IMR-90 (cell line): ENCODE measurements at regions not wholly inside any gene's neighbourhood (a gene's known extent, or its start where the extent isn't known, plus 50 kb on each side); places are given as distances from the start of the nearest gene placed in this dataset.

Source experiments
- ATAC-seq: fragments of 200-7000 bp; cut with Tn5 transposase; 2 replicates; pipeline ENCODE4 v1.9.1; 2020; ENCODE audit warnings: low read depth, mild to moderate bottlenecking, moderate library complexity
- BruUV-seq: library from RNA; stranded (reverse); fragments of 400-500 nt; replicated peaks from 2 replicates; lab custom pipeline; 2021; lab: Mats Ljungman, UMichigan
- CTCF ChIA-PET: fragments of 300-600 bp; formaldehyde crosslinking; extraction: SDS; loops from one replicate; lab custom pipeline; 2021; ENCODE audit warnings: antibody characterized with exemption; lab: Yijun Ruan, JAX
- POLR2A ChIA-PET: fragments of 300-600 bp; sonication (Branson Sonifier 250); formaldehyde crosslinking; loops from one replicate; lab custom pipeline; 2022; ENCODE audit warnings: antibody characterized with exemption; ENCODE audit not compliant: unreplicated experiment; lab: Charles Lee
- DNase-seq: peaks from one replicate; pipeline ENCODE4 v3.0.0; 2013
- H2AFZ ChIP-seq: replicated peaks from 2 replicates; pipeline ENCODE3; 2013; ENCODE audit warnings: low read length, mild to moderate bottlenecking; ENCODE audit not compliant: poor library complexity
- H2AK5ac ChIP-seq: 2 replicates; pipeline ENCODE4 v1.6.1; 2013; ENCODE audit warnings: low read depth, low read length, inconsistent platforms
- H2AK9ac ChIP-seq: replicated peaks from 2 replicates; pipeline ENCODE3; 2013; ENCODE audit warnings: mild to moderate bottlenecking, low read depth, low read length, moderate library complexity; ENCODE audit not compliant: poor library complexity
- H2BK120ac ChIP-seq: 2 replicates; pipeline ENCODE4 v1.6.1; 2013; ENCODE audit warnings: low read depth, low read length, inconsistent platforms
- H2BK15ac ChIP-seq: 3 replicates; pipeline ENCODE4 v1.6.1; 2013; ENCODE audit warnings: low read depth, low read length, inconsistent platforms
- H2BK20ac ChIP-seq: 2 replicates; pipeline ENCODE4 v1.6.1; 2013; ENCODE audit warnings: low read depth, mild to moderate bottlenecking, inconsistent platforms, low read length, moderate library complexity
- H2BK5ac ChIP-seq: 2 replicates; pipeline ENCODE4 v1.6.1; 2013; ENCODE audit warnings: mild to moderate bottlenecking, low read depth, low read length, inconsistent platforms; ENCODE audit not compliant: poor library complexity, severe bottlenecking
- H3K14ac ChIP-seq: replicated peaks from 2 replicates; pipeline ENCODE4 v1.6.1; 2013; ENCODE audit warnings: low read depth, low read length, inconsistent platforms
- H3K18ac ChIP-seq: 2 replicates; pipeline ENCODE4 v1.6.1; 2013; ENCODE audit warnings: low read depth, low read length, control low read depth
- H3K23ac ChIP-seq: 2 replicates; pipeline ENCODE4 v1.6.1; 2013; ENCODE audit warnings: low read depth, low read length, inconsistent platforms
- H3K27ac ChIP-seq: 2 replicates; pipeline ENCODE4 v1.5.1; 2013; ENCODE audit warnings: mild to moderate bottlenecking, control low read depth, low read length; ENCODE audit not compliant: insufficient read depth
- H3K27me3 ChIP-seq: 2 replicates; pipeline ENCODE4 v1.6.1; 2013; ENCODE audit warnings: low read length; ENCODE audit not compliant: control insufficient read depth, insufficient read depth
- H3K36me3 ChIP-seq: 2 replicates; pipeline ENCODE4 v1.6.1; 2013; ENCODE audit warnings: low read length, mixed read lengths; ENCODE audit not compliant: control insufficient read depth, insufficient read depth
- H3K4ac ChIP-seq: 2 replicates; pipeline ENCODE4 v1.6.1; 2013; ENCODE audit warnings: low read depth, low read length, inconsistent platforms
- H3K4me1 ChIP-seq: 2 replicates; pipeline ENCODE4 v1.6.1; 2013; ENCODE audit warnings: low read length, mixed read lengths; ENCODE audit not compliant: control insufficient read depth, insufficient read depth
- H3K4me2 ChIP-seq: 2 replicates; pipeline ENCODE4 v1.6.1; 2013; ENCODE audit warnings: low read depth, mild to moderate bottlenecking, control low read depth, low read length, moderate library complexity
- H3K4me3 ChIP-seq: 2 replicates; pipeline ENCODE4 v1.5.1; 2013; ENCODE audit warnings: low read depth, mild to moderate bottlenecking, control low read depth, low read length, moderate library complexity; ENCODE audit not compliant: insufficient read depth
- H3K56ac ChIP-seq: 2 replicates; pipeline ENCODE4 v1.6.1; 2013; ENCODE audit warnings: low read length, inconsistent platforms; ENCODE audit not compliant: insufficient read depth; ENCODE audit errors: extremely low read depth
- H3K79me1 ChIP-seq, 2 experiments: 2 replicates each; pipeline ENCODE4 v1.6.1; 2013; ENCODE audit warnings: low read length in 2 of 2, inconsistent platforms in 1 of 2, low read depth in 1 of 2
- H3K9ac ChIP-seq: 2 replicates; pipeline ENCODE4 v1.6.1; 2013; ENCODE audit warnings: low read depth, low read length, control low read depth
- H3K9me1 ChIP-seq: 2 replicates; pipeline ENCODE4 v1.6.1; 2013; ENCODE audit warnings: low read length, inconsistent platforms; ENCODE audit not compliant: insufficient read depth
- H3K9me3 ChIP-seq: 2 replicates; pipeline ENCODE4 v1.6.1; 2013; ENCODE audit warnings: low read length; ENCODE audit not compliant: control insufficient read depth, insufficient read depth
- H4K20me1 ChIP-seq: 2 replicates; pipeline ENCODE4 v1.6.1; 2013; ENCODE audit warnings: low read length, inconsistent platforms; ENCODE audit not compliant: insufficient read depth
- H4K5ac ChIP-seq: 2 replicates; pipeline ENCODE4 v1.6.1; 2013; ENCODE audit warnings: mild to moderate bottlenecking, low read depth, low read length, control low read depth
- H4K8ac ChIP-seq, 2 experiments: 2 replicates each; pipeline ENCODE4 v1.6.1; 2013; ENCODE audit warnings: low read depth in 2 of 2, low read length in 2 of 2, control low read depth in 1 of 2, inconsistent platforms in 1 of 2
- H4K91ac ChIP-seq: 2 replicates; pipeline ENCODE4 v1.6.1; 2013; ENCODE audit warnings: low read depth, low read length, inconsistent platforms; ENCODE audit not compliant: insufficient read depth
- NFE2L2 ChIP-seq: fragments of 150-350 bp; IDR thresholded peaks from 2 replicates; pipeline ENCODE4 v1.6.1; 2016; ENCODE audit warnings: low read depth, mild to moderate bottlenecking, low read length
- RFX5 ChIP-seq: IDR thresholded peaks from 2 replicates; pipeline ENCODE4 v1.8.0; 2012; ENCODE audit warnings: low read depth, mild to moderate bottlenecking, low read length, moderate library complexity
- SMC3 ChIP-seq: fragments of 150-350 bp; IDR thresholded peaks from 2 replicates; pipeline ENCODE4 v1.6.1; 2016; ENCODE audit warnings: low read depth, mild to moderate bottlenecking, antibody characterized with exemption, low read length, moderate library complexity
- WGBS, 2 experiments: methylation state at CpG; one replicate each; pipeline versions ENCODE4 v1.1.5 to v1.1.7; 2013; ENCODE audit warnings: missing lambda C conversion rate in 2 of 2; ENCODE audit not compliant: insufficient read length in 1 of 2; ENCODE audit errors: extremely low coverage in 2 of 2; 5-methylcytosine and 5-hydroxymethylcytosine counted together
- dilution Hi-C: fragments of 300-500 bp; cut with HindIII; formaldehyde crosslinking; loops from one replicate; pipeline ENCODE4 v1.14.3; 2018; ENCODE audit warnings: low sequenced_read_pairs; ENCODE audit not compliant: unreplicated experiment
- in situ Hi-C: fragments of 300-500 bp; cut with MboI; formaldehyde crosslinking; loops from 3 replicates; pipeline ENCODE4 v1.14.3; 2019; ENCODE audit warnings: low sequenced_read_pairs, inconsistent platforms, mixed read lengths
- intact Hi-C: fragments of 100-400 bp; cut with micrococcal nuclease; formaldehyde crosslinking; loops from 2 replicates; pipeline ENCODE4 v1.10.0; 2022

GRCh38 chr5:167821151-167821550 lies 470.3 kb upstream of the WWC1 start:
- H4K8ac ChIP-seq = no peak overlapping the region
- H3K9me3 ChIP-seq = 0 out of 2 replicates have a peak, but pooled peaks cover 1% of the 10 kb centered on the region
- H4K91ac ChIP-seq = no peak overlapping the region
- H3K27me3 ChIP-seq = peaks cover 36% of the 10 kb centered on the region
- no peak for DNase-seq
- intact Hi-C loops = no loop called here
- no peaks in the 10 kb centered on the region for H4K20me1 ChIP-seq
- no peak overlapping the region for H3K4ac ChIP-seq
- no peak overlapping the region for H2BK120ac ChIP-seq
- no peak overlapping the region for H4K5ac ChIP-seq
- no peaks in the 10 kb centered on the region for H3K36me3 ChIP-seq
- ChIA-PET POLR2A (no interaction called here), CTCF (no interaction called here)
- no peak overlapping the region for H3K56ac ChIP-seq
- no peak overlapping the region for H2AK9ac ChIP-seq
- H2AK5ac ChIP-seq = no peak overlapping the region
- H3K4me3 ChIP-seq = no peak overlapping the region
- H3K4me1 ChIP-seq = no peaks in the 10 kb centered on the region
- H3K18ac ChIP-seq = no peak overlapping the region
- in situ Hi-C loops = no loop called here
- H3K14ac ChIP-seq = no peak overlapping the region
- H3K27ac ChIP-seq = no peak overlapping the region
- no peak overlapping the region for H3K23ac ChIP-seq
- H2BK5ac ChIP-seq = no peak overlapping the region
- no peaks in the 10 kb centered on the region for H3K9me1 ChIP-seq
- no peak for ATAC-seq
- H3K4me2 ChIP-seq = no peak overlapping the region
- dilution Hi-C loops = no loop called here
- BruUV-seq = no TSS peak
- WGBS, 2 experiments = no CpG with 5 or more reads among the region's 2 CpGs
- no peak overlapping the region for H2AFZ ChIP-seq
- no peak overlapping the region for H2BK20ac ChIP-seq
- H3K9ac ChIP-seq = no peak overlapping the region
- H3K79me1 ChIP-seq = no peaks in the 10 kb centered on the region
- TF ChIP-seq SMC3 = no peak
- no peak for TF ChIP-seq NFE2L2
- TF ChIP-seq RFX5 = no peak
- no peak overlapping the region for H2BK15ac ChIP-seq
